ENCODE measurements at regions not wholly inside any gene's neighbourhood (a gene's known extent, or its start where the extent isn't known, plus 50 kb on each side); places are given as distances from the start of the nearest gene placed in this dataset.

- Histone ChIP-seq H3K9ac (ENCODE audit: low read length in 3 of 3) (no peak overlapping the region), H3K4me1 (ENCODE audit: control insufficient read depth in 2 of 3, insufficient read depth in 2 of 3, low read depth in 1 of 3, low read length in 3 of 3) (no peaks in the 10 kb centered on the region), H3K27ac (ENCODE audit: low read depth in 2 of 2, low read length in 2 of 2) (no peak overlapping the region), H3K9me3 (ENCODE audit: control insufficient read depth in 2 of 3, insufficient read depth in 1 of 3, low read length in 3 of 3) (no peaks in the 10 kb centered on the region), H3K27me3 (ENCODE audit: control insufficient read depth, insufficient read depth, low read length) (no peaks in the 10 kb centered on the region), H3K36me3 (ENCODE audit: control insufficient read depth in 2 of 3, insufficient read depth in 3 of 3, low read length in 3 of 3) (no peaks in the 10 kb centered on the region), H3K4me3 (ENCODE audit: low read length in 3 of 3) (no peak overlapping the region)
- no peak for TF ChIP-seq CTCF (IDR thresholded peaks at IDR 0.05; ENCODE audit: borderline replicate concordance, extremely low read depth, insufficient read depth)
- no peak for DNase-seq
- no peak for FAIRE-seq
- intact Hi-C loops (cut with DNase I) = no loop called here
Measured at GRCh38 chr10:6333973-6334372, 131.2 kb downstream of the PFKFB3 start.

DNA sequence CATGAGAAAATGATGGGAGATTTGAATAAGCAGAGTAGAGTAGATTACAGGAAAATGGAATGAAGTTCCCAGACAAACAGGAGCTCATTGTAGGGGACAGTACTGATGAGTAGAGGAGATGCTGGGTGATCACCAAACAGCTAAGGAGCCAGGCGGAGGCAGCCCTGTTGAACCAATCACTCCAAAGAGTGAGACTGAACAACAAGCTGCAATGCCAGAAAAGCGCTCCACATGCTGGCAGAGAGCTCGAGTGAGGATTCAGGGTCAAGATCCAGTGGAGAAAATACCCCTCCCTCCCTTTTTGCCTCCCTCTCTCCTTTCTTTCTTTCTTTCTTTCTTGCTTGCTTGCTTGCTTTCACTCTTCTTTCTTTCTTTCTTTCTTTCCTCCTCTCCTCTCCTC lies 133.3 kb downstream of the PFKFB3 start:
- Histone ChIP-seq H3K27ac (ENCODE audit: low read depth in 2 of 2, low read length in 2 of 2) (no peak overlapping the region), H3K4me3 (ENCODE audit: low read length in 3 of 3) (no peak overlapping the region), H3K36me3 (ENCODE audit: control insufficient read depth in 2 of 3, insufficient read depth in 3 of 3, low read length in 3 of 3) (no peaks in the 10 kb centered on the region), H3K9ac (ENCODE audit: low read length in 3 of 3) (no peak overlapping the region), H3K4me1 (ENCODE audit: control insufficient read depth in 2 of 3, insufficient read depth in 2 of 3, low read depth in 1 of 3, low read length in 3 of 3) (no peaks in the 10 kb centered on the region), H3K9me3 (ENCODE audit: control insufficient read depth in 2 of 3, insufficient read depth in 1 of 3, low read length in 3 of 3) (no peaks in the 10 kb centered on the region), H3K27me3 (ENCODE audit: control insufficient read depth, insufficient read depth, low read length) (no peaks in the 10 kb centered on the region)
- DNase-seq (no peak), FAIRE-seq (no peak)
- intact Hi-C loops (cut with DNase I) = no loop called here
- no peak for TF ChIP-seq CTCF (IDR thresholded peaks at IDR 0.05; ENCODE audit: borderline replicate concordance, extremely low read depth, insufficient read depth)

GRCh38 chr10:6337382-6337781 lies 134.7 kb downstream of the PFKFB3 start:
- Histone ChIP-seq H3K27me3 (ENCODE audit: control insufficient read depth, insufficient read depth, low read length) (no peaks in the 10 kb centered on the region), H3K4me3 (ENCODE audit: low read length in 3 of 3) (no peak overlapping the region), H3K27ac (ENCODE audit: low read depth in 2 of 2, low read length in 2 of 2) (no peak overlapping the region), H3K9ac (ENCODE audit: low read length in 3 of 3) (no peak overlapping the region), H3K9me3 (ENCODE audit: control insufficient read depth in 2 of 3, insufficient read depth in 1 of 3, low read length in 3 of 3) (no peaks in the 10 kb centered on the region), H3K4me1 (ENCODE audit: control insufficient read depth in 2 of 3, insufficient read depth in 2 of 3, low read depth in 1 of 3, low read length in 3 of 3) (no peaks in the 10 kb centered on the region), H3K36me3 (ENCODE audit: control insufficient read depth in 2 of 3, insufficient read depth in 3 of 3, low read length in 3 of 3) (no peaks in the 10 kb centered on the region)
- no peak for FAIRE-seq
- DNase-seq = no peak
- intact Hi-C loops (cut with DNase I) = no loop called here
- no peak for TF ChIP-seq CTCF (IDR thresholded peaks at IDR 0.05; ENCODE audit: borderline replicate concordance, extremely low read depth, insufficient read depth)

DNA sequence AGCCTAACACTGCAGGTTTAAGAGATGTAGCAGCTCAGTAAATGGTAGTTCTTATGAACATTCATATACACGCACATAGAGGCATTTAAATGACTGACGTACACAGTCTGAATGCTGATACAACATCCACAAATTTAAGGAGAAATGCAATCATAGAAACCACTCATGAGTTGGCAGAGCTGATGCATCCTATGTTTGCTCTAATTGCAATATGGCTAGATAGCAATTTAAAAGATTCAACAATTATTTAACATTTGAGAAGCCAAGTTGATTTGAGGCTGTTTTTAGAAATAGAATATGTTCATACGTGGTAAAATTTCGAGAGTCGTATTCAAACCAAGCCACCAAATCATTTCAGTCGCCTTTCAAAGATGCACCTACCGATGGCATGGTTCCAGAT lies 135.6 kb downstream of the PFKFB3 start:
- DNase-seq = no peak
- Histone ChIP-seq H3K27me3 (ENCODE audit: control insufficient read depth, insufficient read depth, low read length) (no peaks in the 10 kb centered on the region), H3K27ac (ENCODE audit: low read depth in 2 of 2, low read length in 2 of 2) (no peak overlapping the region), H3K36me3 (ENCODE audit: control insufficient read depth in 2 of 3, insufficient read depth in 3 of 3, low read length in 3 of 3) (no peaks in the 10 kb centered on the region), H3K4me1 (ENCODE audit: control insufficient read depth in 2 of 3, insufficient read depth in 2 of 3, low read depth in 1 of 3, low read length in 3 of 3) (no peaks in the 10 kb centered on the region), H3K4me3 (ENCODE audit: low read length in 3 of 3) (no peak overlapping the region), H3K9ac (ENCODE audit: low read length in 3 of 3) (no peak overlapping the region), H3K9me3 (ENCODE audit: control insufficient read depth in 2 of 3, insufficient read depth in 1 of 3, low read length in 3 of 3) (no peaks in the 10 kb centered on the region)
- intact Hi-C loops (cut with DNase I) = no loop called here
- TF ChIP-seq CTCF (IDR thresholded peaks at IDR 0.05; ENCODE audit: borderline replicate concordance, extremely low read depth, insufficient read depth) = no peak
- FAIRE-seq = no peak

Data from kidney (tissue), 13 donors.